HL-60 (cell line): ENCODE measurements at regions not wholly inside any gene's neighbourhood (a gene's known extent, or its start where the extent isn't known, plus 50 kb on each side); places are given as distances from the start of the nearest gene placed in this dataset.

Experiments
- DNase-seq, 2 experiments: peaks; one replicate each; pipeline ENCODE4 v3.0.0-alpha.2; 2010 to 2020; ENCODE audit warnings: low read depth in 1 of 2, low spot score in 1 of 2
- H3K27ac ChIP-seq: fragments of 250-450 bp; sonication (Bioruptor Pico); replicated peaks from 2 replicates; pipeline ENCODE4 v1.5.1; 2020; ENCODE audit warnings: mild to moderate bottlenecking, moderate library complexity
- H3K27me3 ChIP-seq: fragments of 250-450 bp; sonication (Bioruptor Pico); 2 replicates; pipeline ENCODE4 v1.5.1; 2021; ENCODE audit warnings: mild to moderate bottlenecking, moderate library complexity; ENCODE audit not compliant: insufficient read depth, poor library complexity, severe bottlenecking
- H3K4me3 ChIP-seq: replicated peaks from 2 replicates; pipeline ENCODE4 v1.5.1; 2011; ENCODE audit warnings: mild to moderate bottlenecking, control low read depth, low read length; ENCODE audit not compliant: insufficient read depth
- GABPA ChIP-seq: IDR thresholded peaks from 2 replicates; pipeline ENCODE4 v1.6.1; 2012; ENCODE audit warnings: low read depth
- POLR2AphosphoS5 ChIP-seq: IDR thresholded peaks from 2 replicates; pipeline ENCODE4 v1.6.1; 2012; ENCODE audit warnings: low read depth
- SPI1 ChIP-seq: IDR thresholded peaks from 2 replicates; pipeline ENCODE4 v1.6.1; 2012; ENCODE audit warnings: low read depth, mild to moderate bottlenecking, borderline replicate concordance
- TF ChIP-seq, protein P1 (sequence below): IDR thresholded peaks from one replicate; pipeline ENCODE4 v1.5.1; 2011; ENCODE audit warnings: low read length, control low read depth, inconsistent platforms; ENCODE audit not compliant: insufficient read depth
- TF ChIP-seq, protein P2 (sequence below): IDR thresholded peaks from 2 replicates; pipeline ENCODE4 v1.6.1; 2012; ENCODE audit warnings: low read depth; ENCODE audit not compliant: insufficient replicate concordance

DNA sequence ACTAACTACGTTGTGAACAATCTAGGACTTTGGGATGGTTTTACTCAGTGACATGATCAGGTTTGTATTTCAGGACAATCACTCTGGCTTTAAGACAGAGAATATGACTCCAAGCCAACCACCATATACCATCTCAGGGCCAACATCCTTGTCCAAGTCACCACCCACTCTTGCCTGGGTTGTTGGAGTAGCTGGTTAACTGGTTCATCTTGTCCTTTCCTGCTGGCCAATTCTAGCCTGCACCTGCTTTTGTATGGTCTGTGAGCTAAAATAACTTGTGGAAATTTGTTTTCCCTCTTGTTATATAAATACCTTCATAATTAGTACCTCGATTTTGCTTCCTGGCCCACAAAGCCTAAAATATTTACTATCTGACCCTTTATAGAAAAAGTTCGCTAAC lies 306.8 kb upstream of the STT3B start:
- H3K27me3 ChIP-seq: no peaks in the 10 kb centered on the region
- peak overlapping the region; percentile 92 for H3K27ac ChIP-seq
- no peak for DNase-seq
- TF ChIP-seq, protein P1, sequence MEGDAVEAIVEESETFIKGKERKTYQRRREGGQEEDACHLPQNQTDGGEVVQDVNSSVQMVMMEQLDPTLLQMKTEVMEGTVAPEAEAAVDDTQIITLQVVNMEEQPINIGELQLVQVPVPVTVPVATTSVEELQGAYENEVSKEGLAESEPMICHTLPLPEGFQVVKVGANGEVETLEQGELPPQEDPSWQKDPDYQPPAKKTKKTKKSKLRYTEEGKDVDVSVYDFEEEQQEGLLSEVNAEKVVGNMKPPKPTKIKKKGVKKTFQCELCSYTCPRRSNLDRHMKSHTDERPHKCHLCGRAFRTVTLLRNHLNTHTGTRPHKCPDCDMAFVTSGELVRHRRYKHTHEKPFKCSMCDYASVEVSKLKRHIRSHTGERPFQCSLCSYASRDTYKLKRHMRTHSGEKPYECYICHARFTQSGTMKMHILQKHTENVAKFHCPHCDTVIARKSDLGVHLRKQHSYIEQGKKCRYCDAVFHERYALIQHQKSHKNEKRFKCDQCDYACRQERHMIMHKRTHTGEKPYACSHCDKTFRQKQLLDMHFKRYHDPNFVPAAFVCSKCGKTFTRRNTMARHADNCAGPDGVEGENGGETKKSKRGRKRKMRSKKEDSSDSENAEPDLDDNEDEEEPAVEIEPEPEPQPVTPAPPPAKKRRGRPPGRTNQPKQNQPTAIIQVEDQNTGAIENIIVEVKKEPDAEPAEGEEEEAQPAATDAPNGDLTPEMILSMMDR: no peak
- TF ChIP-seq, protein P2, sequence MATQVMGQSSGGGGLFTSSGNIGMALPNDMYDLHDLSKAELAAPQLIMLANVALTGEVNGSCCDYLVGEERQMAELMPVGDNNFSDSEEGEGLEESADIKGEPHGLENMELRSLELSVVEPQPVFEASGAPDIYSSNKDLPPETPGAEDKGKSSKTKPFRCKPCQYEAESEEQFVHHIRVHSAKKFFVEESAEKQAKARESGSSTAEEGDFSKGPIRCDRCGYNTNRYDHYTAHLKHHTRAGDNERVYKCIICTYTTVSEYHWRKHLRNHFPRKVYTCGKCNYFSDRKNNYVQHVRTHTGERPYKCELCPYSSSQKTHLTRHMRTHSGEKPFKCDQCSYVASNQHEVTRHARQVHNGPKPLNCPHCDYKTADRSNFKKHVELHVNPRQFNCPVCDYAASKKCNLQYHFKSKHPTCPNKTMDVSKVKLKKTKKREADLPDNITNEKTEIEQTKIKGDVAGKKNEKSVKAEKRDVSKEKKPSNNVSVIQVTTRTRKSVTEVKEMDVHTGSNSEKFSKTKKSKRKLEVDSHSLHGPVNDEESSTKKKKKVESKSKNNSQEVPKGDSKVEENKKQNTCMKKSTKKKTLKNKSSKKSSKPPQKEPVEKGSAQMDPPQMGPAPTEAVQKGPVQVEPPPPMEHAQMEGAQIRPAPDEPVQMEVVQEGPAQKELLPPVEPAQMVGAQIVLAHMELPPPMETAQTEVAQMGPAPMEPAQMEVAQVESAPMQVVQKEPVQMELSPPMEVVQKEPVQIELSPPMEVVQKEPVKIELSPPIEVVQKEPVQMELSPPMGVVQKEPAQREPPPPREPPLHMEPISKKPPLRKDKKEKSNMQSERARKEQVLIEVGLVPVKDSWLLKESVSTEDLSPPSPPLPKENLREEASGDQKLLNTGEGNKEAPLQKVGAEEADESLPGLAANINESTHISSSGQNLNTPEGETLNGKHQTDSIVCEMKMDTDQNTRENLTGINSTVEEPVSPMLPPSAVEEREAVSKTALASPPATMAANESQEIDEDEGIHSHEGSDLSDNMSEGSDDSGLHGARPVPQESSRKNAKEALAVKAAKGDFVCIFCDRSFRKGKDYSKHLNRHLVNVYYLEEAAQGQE: no peak
- TF ChIP-seq GABPA: no peak
- TF ChIP-seq POLR2AphosphoS5: no peak
- TF ChIP-seq SPI1: no peak
- no peak overlapping the region for H3K4me3 ChIP-seq

DNA sequence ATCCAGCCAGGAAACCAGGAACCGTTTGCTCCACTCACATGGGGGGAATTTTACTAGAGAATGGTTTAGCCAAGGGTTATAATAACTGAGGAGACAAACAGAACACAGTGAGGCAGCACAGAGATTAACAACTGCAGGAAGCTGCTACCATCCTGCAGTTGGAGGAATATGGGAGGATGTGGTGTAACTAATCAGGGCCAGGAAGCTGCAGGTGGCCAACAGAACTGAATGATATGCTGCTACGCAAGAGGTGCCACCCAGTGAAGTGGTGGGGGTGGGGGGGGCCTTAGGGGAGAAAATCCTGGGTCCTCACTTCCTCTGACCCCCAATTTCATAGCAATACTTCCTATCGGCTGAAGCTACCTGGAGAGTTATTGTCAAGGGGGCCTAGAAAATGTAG lies 306.4 kb upstream of the STT3B start:
- TF ChIP-seq, protein P1: no peak
- TF ChIP-seq POLR2AphosphoS5: no peak
- TF ChIP-seq, protein P2: no peak
- no peak for TF ChIP-seq GABPA
- no peak for TF ChIP-seq SPI1
- no peak overlapping the region for H3K4me3 ChIP-seq
- H3K27ac ChIP-seq: peak overlapping the region; percentile 92
- DNase-seq: peak; percentile 27 to 61
- no peaks in the 10 kb centered on the region for H3K27me3 ChIP-seq

DNA sequence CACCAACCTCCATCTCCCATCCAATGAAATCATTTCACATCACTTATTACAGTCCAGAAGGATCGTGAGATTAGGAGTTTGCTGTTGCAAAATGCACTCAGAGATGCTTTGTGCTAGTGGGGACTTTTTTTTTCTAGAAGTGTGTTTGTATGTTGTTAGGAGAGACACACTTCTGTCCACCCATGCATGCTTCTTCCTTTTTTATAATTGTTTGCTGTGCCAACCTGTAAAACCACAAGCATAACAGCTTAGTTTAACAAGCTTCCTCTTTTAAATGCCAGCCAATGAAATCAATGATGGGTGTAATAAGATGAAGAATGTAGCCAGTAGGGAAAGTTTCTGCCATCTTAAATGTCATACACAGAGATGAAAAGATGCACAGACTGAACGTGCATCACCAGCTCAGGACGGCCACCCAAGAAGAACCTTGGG lies 305.6 kb upstream of the STT3B start:
- peak; percentile 18 to 73 for DNase-seq
- TF ChIP-seq GABPA: no peak
- peak; percentile 59; the same call in 1 of the 2 replicates for TF ChIP-seq SPI1
- TF ChIP-seq, protein P2: no peak
- no peak for TF ChIP-seq POLR2AphosphoS5
- TF ChIP-seq, protein P1: no peak
- no peak overlapping the region for H3K4me3 ChIP-seq
- peak overlapping the region; percentile 92 for H3K27ac ChIP-seq
- H3K27me3 ChIP-seq: no peaks in the 10 kb centered on the region
